ENCODE measurements at regions not wholly inside any gene's neighbourhood (a gene's known extent, or its start where the extent isn't known, plus 50 kb on each side); places are given as distances from the start of the nearest gene placed in this dataset.
"Not testable (repeated sequence)": the region's sequence is repeated elsewhere in the genome, so short reads cannot be mapped to it uniquely, and the experiment has no call there.

DNA sequence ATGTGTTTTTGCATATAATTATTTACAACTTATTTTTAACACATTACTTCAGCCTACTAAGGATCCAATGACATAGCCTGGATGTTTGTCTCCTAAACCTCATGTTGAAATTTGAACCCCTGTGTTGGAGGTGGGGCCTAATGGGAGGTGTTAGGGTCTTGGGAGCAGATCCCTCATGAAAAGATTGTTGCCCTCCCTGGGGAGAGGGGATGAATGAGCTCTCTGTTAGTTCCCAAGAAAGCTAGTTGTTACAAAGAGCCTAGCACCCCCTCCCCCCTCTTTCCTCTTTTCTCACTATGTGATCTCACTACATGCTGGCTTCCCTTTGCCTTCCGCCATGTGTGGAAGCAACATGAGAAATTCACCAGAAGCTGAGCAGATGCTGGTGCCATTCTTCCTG lies 196.1 kb downstream of the SPATA31A1 start:
- not testable (repeated sequence) for TF ChIP-seq CTCF (IDR thresholded peaks at IDR 0.05; ENCODE audit: borderline replicate concordance, extremely low read depth, low read length, poor library complexity, severe bottlenecking); EZH2 (IDR thresholded peaks at IDR 0.05; ENCODE audit: borderline replicate concordance, low read depth, low read length, severe bottlenecking)

Measured in DND-41 (cell line).